GM10266 (cell line): ENCODE measurements at regions not wholly inside any gene's neighbourhood (a gene's known extent, or its start where the extent isn't known, plus 50 kb on each side); places are given as distances from the start of the nearest gene placed in this dataset.

Experiments used
- DNase-seq: peaks from one replicate; pipeline ENCODE4 v3.0.0; 2012; ENCODE audit errors: extremely low spot score
- CTCF ChIP-seq: IDR thresholded peaks from 2 replicates; pipeline ENCODE4 v1.5.1; 2012; ENCODE audit warnings: mild to moderate bottlenecking, low read depth; ENCODE audit not compliant: control insufficient read depth, insufficient read depth; ENCODE audit errors: missing control alignments

GRCh38 chr4:74649193-74649592 is 145.1 kb downstream of the BTC start:
- no peak for TF ChIP-seq CTCF
- DNase-seq: no peak

GRCh38 chr4:74651198-74651597 is 143.1 kb downstream of the BTC start:
- DNase-seq: no peak
- no peak for TF ChIP-seq CTCF

GRCh38 chr4:74653331-74654229 is 140.7 kb downstream of the BTC start:
- TF ChIP-seq CTCF: no peak
- no peak for DNase-seq

GRCh38 chr4:74654230-74654681 is 140.1 kb downstream of the BTC start:
- no peak for DNase-seq
- no peak for TF ChIP-seq CTCF

- no peak for TF ChIP-seq CTCF
- no peak for DNase-seq
These were observed 137.7 kb downstream of the BTC start for GRCh38 chr4:74656596-74656995.

- TF ChIP-seq CTCF: no peak
- DNase-seq: no peak
These were observed 136.2 kb downstream of the BTC start for GRCh38 chr4:74658116-74658515.
